ENCODE measurements at regions not wholly inside any gene's neighbourhood (a gene's known extent, or its start where the extent isn't known, plus 50 kb on each side); places are given as distances from the start of the nearest gene placed in this dataset.
"Not testable (repeated sequence)": the region's sequence is repeated elsewhere in the genome, so short reads cannot be mapped to it uniquely, and the experiment has no call there.

- Histone ChIP-seq H3K27ac (ENCODE audit: low read depth, low read length) (no peak overlapping the region), H3K27me3 (ENCODE audit: control insufficient read depth in 3 of 3, insufficient read depth in 3 of 3, low read length in 3 of 3) (no peaks in the 10 kb centered on the region), H3K4me3 (ENCODE audit: low read length in 3 of 3) (no peak overlapping the region), H3K9me3 (ENCODE audit: control insufficient read depth in 3 of 3, low read length in 3 of 3) (no peaks in the 10 kb centered on the region), H3K4me1 (ENCODE audit: control insufficient read depth in 3 of 3, insufficient read depth in 3 of 3, low read length in 3 of 3) (no peaks in the 10 kb centered on the region), H3K36me3 (ENCODE audit: control insufficient read depth in 3 of 3, insufficient read depth in 3 of 3, low read length in 3 of 3) (no peaks in the 10 kb centered on the region), H3K9ac (ENCODE audit: low read depth in 1 of 3, low read length in 3 of 3) (no peak overlapping the region)
Observed at GRCh38 chr1:189790335-189790734, 687.3 kb downstream of the BRINP3 start.

- H3K36me3 ChIP-seq (ENCODE audit: control insufficient read depth in 3 of 3, insufficient read depth in 3 of 3, low read length in 3 of 3), result no peaks in the 10 kb centered on the region
- H3K4me1 ChIP-seq (ENCODE audit: control insufficient read depth in 3 of 3, insufficient read depth in 3 of 3, low read length in 3 of 3), result no peaks in the 10 kb centered on the region
- no peaks in the 10 kb centered on the region for H3K9me3 ChIP-seq (ENCODE audit: control insufficient read depth in 3 of 3, low read length in 3 of 3)
- no peak overlapping the region for H3K27ac ChIP-seq (ENCODE audit: low read depth, low read length)
- H3K27me3 ChIP-seq (ENCODE audit: control insufficient read depth in 3 of 3, insufficient read depth in 3 of 3, low read length in 3 of 3), result no peaks in the 10 kb centered on the region
- no peak overlapping the region for H3K9ac ChIP-seq (ENCODE audit: low read depth in 1 of 3, low read length in 3 of 3)
- no peak overlapping the region for H3K4me3 ChIP-seq (ENCODE audit: low read length in 3 of 3)
Observed at GRCh38 chr1:189803364-189803763, 674.3 kb downstream of the BRINP3 start.

- no peaks in the 10 kb centered on the region for H3K36me3 ChIP-seq (ENCODE audit: control insufficient read depth in 3 of 3, insufficient read depth in 3 of 3, low read length in 3 of 3)
- no peak overlapping the region for H3K27ac ChIP-seq (ENCODE audit: low read depth, low read length)
- H3K4me1 ChIP-seq (ENCODE audit: control insufficient read depth in 3 of 3, insufficient read depth in 3 of 3, low read length in 3 of 3), result no peaks in the 10 kb centered on the region
- H3K27me3 ChIP-seq (ENCODE audit: control insufficient read depth in 3 of 3, insufficient read depth in 3 of 3, low read length in 3 of 3), result no peaks in the 10 kb centered on the region
- H3K4me3 ChIP-seq (ENCODE audit: low read length in 3 of 3), result no peak overlapping the region
- H3K9ac ChIP-seq (ENCODE audit: low read depth in 1 of 3, low read length in 3 of 3), result no peak overlapping the region
- H3K9me3 ChIP-seq (ENCODE audit: control insufficient read depth in 3 of 3, low read length in 3 of 3), result no peaks in the 10 kb centered on the region
Observed at GRCh38 chr1:189804352-189804751, 673.3 kb downstream of the BRINP3 start.

GRCh38 chr1:189805735-189806134 lies 671.9 kb downstream of the BRINP3 start:
- Histone ChIP-seq H3K9ac (ENCODE audit: low read depth in 1 of 3, low read length in 3 of 3) (no peak overlapping the region), H3K4me3 (ENCODE audit: low read length in 3 of 3) (no peak overlapping the region), H3K9me3 (ENCODE audit: control insufficient read depth in 3 of 3, low read length in 3 of 3) (no peaks in the 10 kb centered on the region), H3K27me3 (ENCODE audit: control insufficient read depth in 3 of 3, insufficient read depth in 3 of 3, low read length in 3 of 3) (no peaks in the 10 kb centered on the region), H3K4me1 (ENCODE audit: control insufficient read depth in 3 of 3, insufficient read depth in 3 of 3, low read length in 3 of 3) (no peaks in the 10 kb centered on the region), H3K27ac (ENCODE audit: low read depth, low read length) (no peak overlapping the region), H3K36me3 (ENCODE audit: control insufficient read depth in 3 of 3, insufficient read depth in 3 of 3, low read length in 3 of 3) (no peaks in the 10 kb centered on the region)

- not testable (repeated sequence) for H3K4me3 ChIP-seq (ENCODE audit: low read length in 3 of 3); H3K36me3 ChIP-seq (ENCODE audit: control insufficient read depth in 3 of 3, insufficient read depth in 3 of 3, low read length in 3 of 3); H3K9ac ChIP-seq (ENCODE audit: low read depth in 1 of 3, low read length in 3 of 3); H3K27me3 ChIP-seq (ENCODE audit: control insufficient read depth in 3 of 3, insufficient read depth in 3 of 3, low read length in 3 of 3); H3K4me1 ChIP-seq (ENCODE audit: control insufficient read depth in 3 of 3, insufficient read depth in 3 of 3, low read length in 3 of 3); H3K27ac ChIP-seq (ENCODE audit: low read depth, low read length); H3K9me3 ChIP-seq (ENCODE audit: control insufficient read depth in 3 of 3, low read length in 3 of 3)
Observed at GRCh38 chr1:189810639-189811038, 667.0 kb downstream of the BRINP3 start.

- Histone ChIP-seq H3K27ac (ENCODE audit: low read depth, low read length) (no peak overlapping the region), H3K27me3 (ENCODE audit: control insufficient read depth in 3 of 3, insufficient read depth in 3 of 3, low read length in 3 of 3) (no peaks in the 10 kb centered on the region), H3K36me3 (ENCODE audit: control insufficient read depth in 3 of 3, insufficient read depth in 3 of 3, low read length in 3 of 3) (no peaks in the 10 kb centered on the region), H3K4me1 (ENCODE audit: control insufficient read depth in 3 of 3, insufficient read depth in 3 of 3, low read length in 3 of 3) (no peaks in the 10 kb centered on the region), H3K4me3 (ENCODE audit: low read length in 3 of 3) (no peak overlapping the region), H3K9me3 (ENCODE audit: control insufficient read depth in 3 of 3, low read length in 3 of 3) (no peaks in the 10 kb centered on the region), H3K9ac (ENCODE audit: low read depth in 1 of 3, low read length in 3 of 3) (no peak overlapping the region)
Observed at GRCh38 chr1:189811960-189812359, 665.7 kb downstream of the BRINP3 start.

- Histone ChIP-seq H3K27me3 (ENCODE audit: control insufficient read depth in 3 of 3, insufficient read depth in 3 of 3, low read length in 3 of 3) (no peaks in the 10 kb centered on the region), H3K4me3 (ENCODE audit: low read length in 3 of 3) (no peak overlapping the region)
Observed at GRCh38 chr1:189816558-189816957, 661.1 kb downstream of the BRINP3 start.

GRCh38 chr1:189819751-189820150 lies 657.9 kb downstream of the BRINP3 start:
- Histone ChIP-seq H3K4me3 (ENCODE audit: low read length in 3 of 3) (no peak overlapping the region), H3K36me3 (ENCODE audit: control insufficient read depth in 3 of 3, insufficient read depth in 3 of 3, low read length in 3 of 3) (no peaks in the 10 kb centered on the region), H3K27ac (ENCODE audit: low read depth, low read length) (no peak overlapping the region), H3K27me3 (ENCODE audit: control insufficient read depth in 3 of 3, insufficient read depth in 3 of 3, low read length in 3 of 3) (no peaks in the 10 kb centered on the region), H3K9me3 (ENCODE audit: control insufficient read depth in 3 of 3, low read length in 3 of 3) (no peaks in the 10 kb centered on the region), H3K9ac (ENCODE audit: low read depth in 1 of 3, low read length in 3 of 3) (no peak overlapping the region), H3K4me1 (ENCODE audit: control insufficient read depth in 3 of 3, insufficient read depth in 3 of 3, low read length in 3 of 3) (no peaks in the 10 kb centered on the region)

More at GRCh38 chr1:189816558-189816957, 661.1 kb downstream of the BRINP3 start:
- Histone ChIP-seq H3K36me3 (ENCODE audit: control insufficient read depth in 3 of 3, insufficient read depth in 3 of 3, low read length in 3 of 3) (no peaks in the 10 kb centered on the region), H3K9me3 (ENCODE audit: control insufficient read depth in 3 of 3, low read length in 3 of 3) (no peaks in the 10 kb centered on the region), H3K27ac (ENCODE audit: low read depth, low read length) (no peak overlapping the region), H3K9ac (ENCODE audit: low read depth in 1 of 3, low read length in 3 of 3) (no peak overlapping the region), H3K4me1 (ENCODE audit: control insufficient read depth in 3 of 3, insufficient read depth in 3 of 3, low read length in 3 of 3) (no peaks in the 10 kb centered on the region)

GRCh38 chr1:189821833-189822232 lies 655.8 kb downstream of the BRINP3 start:
- Histone ChIP-seq H3K27ac (ENCODE audit: low read depth, low read length) (no peak overlapping the region), H3K27me3 (ENCODE audit: control insufficient read depth in 3 of 3, insufficient read depth in 3 of 3, low read length in 3 of 3) (no peaks in the 10 kb centered on the region), H3K9ac (ENCODE audit: low read depth in 1 of 3, low read length in 3 of 3) (no peak overlapping the region), H3K4me3 (ENCODE audit: low read length in 3 of 3) (no peak overlapping the region), H3K4me1 (ENCODE audit: control insufficient read depth in 3 of 3, insufficient read depth in 3 of 3, low read length in 3 of 3) (no peaks in the 10 kb centered on the region), H3K9me3 (ENCODE audit: control insufficient read depth in 3 of 3, low read length in 3 of 3) (no peaks in the 10 kb centered on the region), H3K36me3 (ENCODE audit: control insufficient read depth in 3 of 3, insufficient read depth in 3 of 3, low read length in 3 of 3) (no peaks in the 10 kb centered on the region)

GRCh38 chr1:189834813-189835212 lies 642.9 kb downstream of the BRINP3 start:
- no peak overlapping the region for H3K27ac ChIP-seq (ENCODE audit: low read depth, low read length)
- H3K27me3 ChIP-seq (ENCODE audit: control insufficient read depth in 3 of 3, insufficient read depth in 3 of 3, low read length in 3 of 3), result no peaks in the 10 kb centered on the region
- no peaks in the 10 kb centered on the region for H3K9me3 ChIP-seq (ENCODE audit: control insufficient read depth in 3 of 3, low read length in 3 of 3)
- H3K36me3 ChIP-seq (ENCODE audit: control insufficient read depth in 3 of 3, insufficient read depth in 3 of 3, low read length in 3 of 3), result no peaks in the 10 kb centered on the region
- H3K4me1 ChIP-seq (ENCODE audit: control insufficient read depth in 3 of 3, insufficient read depth in 3 of 3, low read length in 3 of 3), result no peaks in the 10 kb centered on the region
- no peak overlapping the region for H3K9ac ChIP-seq (ENCODE audit: low read depth in 1 of 3, low read length in 3 of 3)
- H3K4me3 ChIP-seq (ENCODE audit: low read length in 3 of 3), result no peak overlapping the region

GRCh38 chr1:189847613-189848012 lies 630.1 kb downstream of the BRINP3 start:
- H3K27ac ChIP-seq (ENCODE audit: low read depth, low read length), result no peak overlapping the region
- H3K36me3 ChIP-seq (ENCODE audit: control insufficient read depth in 3 of 3, insufficient read depth in 3 of 3, low read length in 3 of 3), result no peaks in the 10 kb centered on the region
- H3K9ac ChIP-seq (ENCODE audit: low read depth in 1 of 3, low read length in 3 of 3), result no peak overlapping the region
- no peak overlapping the region for H3K4me3 ChIP-seq (ENCODE audit: low read length in 3 of 3)
- H3K9me3 ChIP-seq (ENCODE audit: control insufficient read depth in 3 of 3, low read length in 3 of 3), result no peaks in the 10 kb centered on the region
- H3K4me1 ChIP-seq (ENCODE audit: control insufficient read depth in 3 of 3, insufficient read depth in 3 of 3, low read length in 3 of 3), result no peaks in the 10 kb centered on the region
- no peaks in the 10 kb centered on the region for H3K27me3 ChIP-seq (ENCODE audit: control insufficient read depth in 3 of 3, insufficient read depth in 3 of 3, low read length in 3 of 3)

All from skeletal muscle tissue (tissue), 3 donors.